Heart left ventricle (tissue), 13 donors: ENCODE measurements at regions not wholly inside any gene's neighbourhood (a gene's known extent, or its start where the extent isn't known, plus 50 kb on each side); places are given as distances from the start of the nearest gene placed in this dataset.

ENCODE experiments used
- POLR2A ChIP-seq, 2 donors: fragments of 450-650 bp; IDR thresholded peaks; one replicate each; pipeline ENCODE4 v1.6.1; 2017; ENCODE audit warnings: antibody characterized with exemption in 2 of 2, mild to moderate bottlenecking in 2 of 2, moderate library complexity in 2 of 2
- TF ChIP-seq, protein P1 (sequence below), 12 donors: fragments of 200-600 bp; sonication (generic) in 4 of 12; IDR thresholded peaks; one replicate each; pipeline versions ENCODE4 v1.5.0 to v1.8.0; 2018 to 2022; ENCODE audit warnings: antibody characterized with exemption in 12 of 12, mild to moderate bottlenecking in 5 of 12
- donor health status: ischemic (EF 13 %, LVEDD 7.1; RV severe dilation, severe dysfunction).
- donor health status: DM: no; HTN: yes; CAD: no.
- donor health status: DM: no; HTN: no; CAD: no.
- donor health status: ischemic (EF 25% LVEDD 6.9; RV normal size, moderate dysfunction).
- donor health status: ischemic (EF 25% LVEDD 5.7; RV mildly dilated, moderate dysfunction).
- donor health status: ischemic (EF 35%, LVEDD 5.7; RV mildly dilated, moderate dysfunction).
- donor health status: nonischemic (EF 11% LVEDD 7.7; RV severe dilation, severe dysfunction).
- donor health status: DM: yes; HTN: yes; CAD: no.
- donor health status: PGD.
- donor health status: ischemic (EF 29% LVEDD 5.4; RV normal size, mild dysfunction).
- donor health status: nonischemic (EF 23%, LVEDD 6.1; RV moderate dilation, normal function).

DNA sequence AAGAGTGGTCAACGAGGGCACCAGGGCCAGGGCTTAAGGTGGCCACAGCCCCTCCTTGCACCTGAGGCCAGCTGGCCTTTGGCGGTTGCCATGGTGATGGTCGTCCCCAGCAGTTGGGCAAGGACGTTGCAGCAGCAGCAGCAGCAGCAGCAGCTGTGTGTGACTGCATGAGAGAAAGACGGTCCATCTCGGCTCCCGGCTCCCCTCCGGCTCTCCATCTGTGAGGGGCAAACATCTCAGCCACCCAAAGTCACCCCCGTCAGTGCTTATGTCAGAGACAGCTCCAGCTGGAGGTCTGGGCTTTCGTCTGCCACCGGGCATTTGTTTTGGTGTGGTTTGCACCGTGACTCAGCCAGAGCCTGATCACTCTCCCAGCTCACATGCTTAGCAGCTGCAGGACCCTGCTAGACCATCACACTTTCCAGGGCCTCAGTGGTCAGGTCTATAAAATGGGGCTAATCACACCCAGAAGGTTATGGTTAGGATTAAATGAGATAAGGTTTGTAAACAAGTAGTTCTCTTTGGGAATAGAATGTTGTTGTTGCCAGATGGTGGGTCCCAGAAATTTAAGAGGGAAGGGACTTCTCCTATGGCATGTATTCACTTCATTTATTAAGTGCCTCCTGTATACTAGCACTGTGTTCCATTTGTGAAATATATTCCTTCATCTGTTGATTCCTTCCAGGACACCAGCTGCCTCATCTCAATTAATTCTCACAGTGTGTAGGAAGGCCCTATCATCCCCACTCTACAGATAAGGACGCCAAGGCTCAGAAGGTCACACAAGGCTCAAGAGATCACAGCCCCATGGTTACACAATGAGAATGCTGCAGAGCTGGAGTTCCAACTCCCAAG, 212.6 kb upstream of the LHX5 start:
- TF ChIP-seq, protein P1, sequence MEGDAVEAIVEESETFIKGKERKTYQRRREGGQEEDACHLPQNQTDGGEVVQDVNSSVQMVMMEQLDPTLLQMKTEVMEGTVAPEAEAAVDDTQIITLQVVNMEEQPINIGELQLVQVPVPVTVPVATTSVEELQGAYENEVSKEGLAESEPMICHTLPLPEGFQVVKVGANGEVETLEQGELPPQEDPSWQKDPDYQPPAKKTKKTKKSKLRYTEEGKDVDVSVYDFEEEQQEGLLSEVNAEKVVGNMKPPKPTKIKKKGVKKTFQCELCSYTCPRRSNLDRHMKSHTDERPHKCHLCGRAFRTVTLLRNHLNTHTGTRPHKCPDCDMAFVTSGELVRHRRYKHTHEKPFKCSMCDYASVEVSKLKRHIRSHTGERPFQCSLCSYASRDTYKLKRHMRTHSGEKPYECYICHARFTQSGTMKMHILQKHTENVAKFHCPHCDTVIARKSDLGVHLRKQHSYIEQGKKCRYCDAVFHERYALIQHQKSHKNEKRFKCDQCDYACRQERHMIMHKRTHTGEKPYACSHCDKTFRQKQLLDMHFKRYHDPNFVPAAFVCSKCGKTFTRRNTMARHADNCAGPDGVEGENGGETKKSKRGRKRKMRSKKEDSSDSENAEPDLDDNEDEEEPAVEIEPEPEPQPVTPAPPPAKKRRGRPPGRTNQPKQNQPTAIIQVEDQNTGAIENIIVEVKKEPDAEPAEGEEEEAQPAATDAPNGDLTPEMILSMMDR (IDR thresholded peaks at IDR 0.05): no peak
- TF ChIP-seq POLR2A (IDR thresholded peaks at IDR 0.05): no peak
